Common myeloid progenitor, CD34-positive (primary cell): ENCODE measurements at regions not wholly inside any gene's neighbourhood (a gene's known extent, or its start where the extent isn't known, plus 50 kb on each side); places are given as distances from the start of the nearest gene placed in this dataset.

Source experiments
- CTCF ChIA-PET: fragments of 350-600 bp; sonication (Branson Sonifier 250); formaldehyde crosslinking; loops from one replicate; lab custom pipeline; 2021; ENCODE audit warnings: antibody characterized with exemption; lab: Charles Lee
- POLR2A ChIA-PET: fragments of 350-600 bp; sonication (Branson Sonifier 250); formaldehyde crosslinking; loops from one replicate; lab custom pipeline; 2021; ENCODE audit warnings: antibody characterized with exemption; lab: Charles Lee
- DNase-seq, 3 donors: peaks; one replicate each; pipeline versions ENCODE4 v3.0.0 to v3.0.0-alpha.2; 2013
- H3K27ac ChIP-seq, 2 experiments: 1 replicate in 1 of 2; 2 replicates in 1 of 2; pipeline ENCODE4 v1.7.0; 2013; ENCODE audit warnings: inconsistent platforms in 2 of 2, low read length in 2 of 2, mild to moderate bottlenecking in 2 of 2, low read depth in 1 of 2, moderate library complexity in 1 of 2; ENCODE audit not compliant: severe bottlenecking in 2 of 2, insufficient read depth in 1 of 2, poor library complexity in 1 of 2
- H3K27me3 ChIP-seq, 5 experiments: replicated peaks in 2 of 5; 1 replicate in 3 of 5; 2 replicates in 2 of 5; pipeline versions ENCODE4 v1.6.1 to v1.7.0; 2013; ENCODE audit warnings: low read length in 4 of 5, mild to moderate bottlenecking in 2 of 5, moderate library complexity in 2 of 5, inconsistent platforms in 1 of 5; ENCODE audit not compliant: insufficient read depth in 5 of 5, control insufficient read depth in 4 of 5
- H3K36me3 ChIP-seq, 4 experiments: 1 replicate in 2 of 4; 2 replicates in 2 of 4; pipeline versions ENCODE4 v1.6.1 to v1.7.0; 2013; ENCODE audit warnings: low read length in 3 of 4, control low read depth in 1 of 4, mild to moderate bottlenecking in 1 of 4; ENCODE audit not compliant: control insufficient read depth in 4 of 4, insufficient read depth in 4 of 4
- H3K4me1 ChIP-seq, 4 experiments: 1 replicate in 3 of 4; 2 replicates in 1 of 4; pipeline versions ENCODE4 v1.6.1 to v1.7.1; 2013; ENCODE audit warnings: low read length in 3 of 4, mild to moderate bottlenecking in 3 of 4, control low read depth in 1 of 4, inconsistent platforms in 1 of 4, moderate library complexity in 1 of 4; ENCODE audit not compliant: control insufficient read depth in 4 of 4, insufficient read depth in 4 of 4; ENCODE audit errors: control extremely low read depth in 1 of 4
- H3K4me3 ChIP-seq, 7 experiments: 1 replicate in 4 of 7; 2 replicates in 3 of 7; pipeline versions ENCODE4 v1.5.1 to v1.7.0; 2013; ENCODE audit warnings: mild to moderate bottlenecking in 7 of 7, low read length in 6 of 7, moderate library complexity in 6 of 7, inconsistent platforms in 2 of 7, low read depth in 2 of 7, control low read depth in 1 of 7; ENCODE audit not compliant: insufficient read depth in 4 of 7, control insufficient read depth in 1 of 7; ENCODE audit errors: extremely low read depth in 1 of 7
- H3K9me3 ChIP-seq, 5 experiments: 1 replicate in 4 of 5; 2 replicates in 1 of 5; pipeline versions ENCODE4 v1.6.1 to v1.7.1; 2013; ENCODE audit warnings: low read length in 4 of 5, mild to moderate bottlenecking in 2 of 5, inconsistent platforms in 1 of 5, low read depth in 1 of 5, moderate library complexity in 1 of 5; ENCODE audit not compliant: control insufficient read depth in 4 of 5, insufficient read depth in 2 of 5; ENCODE audit errors: control extremely low read depth in 1 of 5
- WGBS: methylation state at CpG from one replicate; pipeline ENCODE4 v1.1.5; 2013; ENCODE audit not compliant: insufficient coverage; 5-methylcytosine and 5-hydroxymethylcytosine counted together

- Histone ChIP-seq H3K4me1 (no peaks in the 10 kb centered on the region), H3K9me3 (no peaks in the 10 kb centered on the region), H3K27me3 (no peaks in the 10 kb centered on the region), H3K36me3 (no peaks in the 10 kb centered on the region), H3K27ac (no peak overlapping the region), H3K4me3 (no peak overlapping the region)
- ChIA-PET POLR2A (no interaction called here), CTCF (interaction anchor here (1.1 to 1.4 kb wide), 3 partner anchors 9 to 664 kb away, joined by 3 to 4 read pairs (median 3); no protein-coding TSS in a partner anchor)
- WGBS: no CpG with 5 or more reads among the region's 2 CpGs
- no peak for DNase-seq
Measured at GRCh38 chr12:47025349-47025748, 54.1 kb upstream of the PCED1B start.

GRCh38 chr12:47025798-47026197 is 53.6 kb upstream of the PCED1B start:
- CTCF ChIA-PET: interaction anchor here (1.2 to 1.3 kb wide), 2 partner anchors 45 to 663 kb away, joined by 3 read pairs; no protein-coding TSS in a partner anchor
- Histone ChIP-seq H3K9me3 (no peaks in the 10 kb centered on the region), H3K36me3 (no peaks in the 10 kb centered on the region), H3K4me3 (no peak overlapping the region), H3K4me1 (no peaks in the 10 kb centered on the region), H3K27me3 (no peaks in the 10 kb centered on the region), H3K27ac (no peak overlapping the region)
- no peak for DNase-seq
- 100% methylated on average over 2 of the region's 2 CpGs for WGBS
- POLR2A ChIA-PET: no interaction called here

GRCh38 chr12:47026291-47026690 is 53.1 kb upstream of the PCED1B start:
- DNase-seq: no peak
- Histone ChIP-seq H3K27ac (no peak overlapping the region), H3K9me3 (no peaks in the 10 kb centered on the region), H3K4me3 (no peak overlapping the region), H3K36me3 (no peaks in the 10 kb centered on the region), H3K4me1 (no peaks in the 10 kb centered on the region), H3K27me3 (no peaks in the 10 kb centered on the region)
- WGBS: 92% methylated on average over 5 of the region's 5 CpGs
- POLR2A ChIA-PET: no interaction called here
- CTCF ChIA-PET: interaction anchor here (1.2 to 1.3 kb wide), 2 partner anchors 44 to 663 kb away, joined by 3 read pairs; no protein-coding TSS in a partner anchor
